Activated CD4-positive, alpha-beta memory T cell treated with anti-CD3 and anti-CD28 coated beads for 36 hours (primary cell): ENCODE measurements at regions not wholly inside any gene's neighbourhood (a gene's known extent, or its start where the extent isn't known, plus 50 kb on each side); places are given as distances from the start of the nearest gene placed in this dataset.
"Not testable (repeated sequence)": the region's sequence is repeated elsewhere in the genome, so short reads cannot be mapped to it uniquely, and the experiment has no call there.

ENCODE experiments used
- CTCF ChIA-PET: fragments of 350-600 bp; sonication (Branson Sonifier 250); formaldehyde crosslinking; loops from one replicate; lab custom pipeline; 2021; ENCODE audit warnings: antibody characterized with exemption, inconsistent platforms; lab: Charles Lee
- POLR2A ChIA-PET: fragments of 350-600 bp; sonication (Branson Sonifier 250); formaldehyde crosslinking; loops from one replicate; lab custom pipeline; 2021; ENCODE audit warnings: antibody characterized with exemption; lab: Charles Lee
- DNase-seq: peaks from one replicate; pipeline ENCODE4 v3.0.0-alpha.2; 2020
- H3K27ac Mint-ChIP-seq: one replicate; pipeline ENCODE4 v1.8.0; 2021; ENCODE audit warnings: mixed read lengths
- H3K27me3 Mint-ChIP-seq: one replicate; pipeline ENCODE4 v1.8.0; 2021; ENCODE audit warnings: mixed read lengths
- H3K36me3 Mint-ChIP-seq: one replicate; pipeline ENCODE4 v1.8.0; 2021; ENCODE audit warnings: mixed read lengths
- H3K4me1 Mint-ChIP-seq: one replicate; pipeline ENCODE4 v1.8.0; 2021; ENCODE audit warnings: low read depth, mixed read lengths
- H3K4me3 Mint-ChIP-seq: one replicate; pipeline ENCODE4 v1.8.0; 2021; ENCODE audit warnings: mild to moderate bottlenecking, mixed read lengths
- H3K9me3 Mint-ChIP-seq: one replicate; pipeline ENCODE4 v1.8.0; 2021; ENCODE audit warnings: mixed read lengths
- intact Hi-C: fragments of 100-400 bp; cut with micrococcal nuclease; formaldehyde crosslinking; loops from one replicate; pipeline ENCODE4 v1.15.1; 2023

DNA sequence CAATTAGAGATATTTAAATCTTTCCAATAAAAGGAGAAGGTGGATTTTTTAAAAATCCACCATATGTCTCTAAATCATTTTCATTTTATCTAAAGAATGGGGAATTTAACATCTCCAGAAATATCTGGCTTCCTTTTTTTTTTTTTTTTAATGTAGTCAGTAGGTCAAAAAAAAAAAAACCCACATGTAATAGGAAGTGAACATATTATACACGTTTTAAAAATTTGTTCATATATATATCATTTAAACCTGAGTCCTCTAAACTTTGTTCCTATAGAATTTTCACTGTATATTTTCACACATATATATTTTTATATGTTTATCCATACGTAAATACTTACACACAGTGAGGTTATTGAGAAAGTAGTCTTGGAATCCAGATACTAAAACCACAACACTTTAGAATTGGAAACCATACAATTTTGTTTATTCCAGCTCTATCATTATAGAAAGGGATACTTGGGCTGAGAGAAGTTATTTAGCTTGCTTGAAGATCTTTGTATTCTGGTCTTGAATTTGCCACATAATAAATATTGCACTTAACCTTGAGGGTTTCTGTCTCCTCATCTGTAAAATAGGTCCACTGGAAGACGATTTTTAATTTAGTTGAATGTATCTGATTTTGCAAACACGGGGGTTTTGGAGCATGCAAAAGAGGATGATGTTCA is 62.1 kb upstream of the ZNF217 start:
- Mint-ChIP-seq H3K36me3 (no peaks in the 10 kb centered on the region), H3K4me3 (no peak overlapping the region), H3K9me3 (no peaks in the 10 kb centered on the region), H3K4me1 (peaks cover 63% of the 10 kb centered on the region), H3K27me3 (no peaks in the 10 kb centered on the region), H3K27ac (no peak overlapping the region)
- intact Hi-C loops = loop anchor here (1.0 to 2.0 kb wide), 7 partner anchors 12 to 237 kb away; no protein-coding TSS in a partner anchor
- ChIA-PET CTCF (interaction anchor here (1.9 kb wide), 1 partner anchor 13 kb away, joined by 5 read pairs; no protein-coding TSS in a partner anchor), POLR2A (interaction anchor here (1.7 kb wide), 1 partner anchor 13 kb away, joined by 4 read pairs; no protein-coding TSS in a partner anchor)
- no peak for DNase-seq

DNA sequence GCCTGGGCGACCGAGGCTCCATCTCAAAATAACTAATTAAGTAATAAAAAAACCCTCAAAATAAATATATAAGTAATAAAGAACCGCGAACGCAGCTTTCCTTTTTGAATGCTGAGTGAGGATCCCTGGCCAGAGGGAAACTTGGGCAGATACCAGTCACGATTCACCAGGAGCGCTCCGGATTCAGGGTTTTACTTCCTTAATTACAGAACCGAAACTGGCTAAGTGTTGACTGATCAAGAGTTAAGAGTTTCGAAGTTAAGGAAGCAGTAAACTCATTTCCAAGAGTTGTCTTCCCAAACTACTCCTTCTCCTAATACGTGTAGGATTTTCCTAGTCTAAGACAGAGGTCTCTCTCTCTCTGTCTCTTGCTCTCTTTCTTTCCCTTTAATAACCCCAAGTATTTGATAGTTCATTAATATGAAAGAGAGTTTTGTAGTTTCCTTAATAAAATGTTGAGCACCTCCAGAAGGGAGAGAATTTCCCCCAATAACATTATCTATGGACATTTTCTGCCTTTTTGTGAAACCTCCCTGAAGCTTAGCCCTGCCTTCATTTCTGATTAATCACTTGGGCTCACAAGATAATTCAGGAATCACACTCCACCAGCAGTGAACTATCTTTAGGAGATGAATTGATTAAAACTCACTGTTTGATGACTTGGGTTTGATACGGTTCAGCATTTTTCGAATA is 61.4 kb upstream of the ZNF217 start:
- Mint-ChIP-seq H3K36me3 (no peaks in the 10 kb centered on the region), H3K9me3 (no peaks in the 10 kb centered on the region), H3K4me1 (peaks cover 60% of the 10 kb centered on the region), H3K4me3 (no peak overlapping the region), H3K27me3 (no peaks in the 10 kb centered on the region), H3K27ac (no peak overlapping the region)
- ChIA-PET CTCF (interaction anchor here (1.2 kb wide), 1 partner anchor 68 kb away, joined by 3 read pairs; no protein-coding TSS in a partner anchor), POLR2A (no interaction called here)
- DNase-seq = no peak
- intact Hi-C loops = no loop called here

DNA sequence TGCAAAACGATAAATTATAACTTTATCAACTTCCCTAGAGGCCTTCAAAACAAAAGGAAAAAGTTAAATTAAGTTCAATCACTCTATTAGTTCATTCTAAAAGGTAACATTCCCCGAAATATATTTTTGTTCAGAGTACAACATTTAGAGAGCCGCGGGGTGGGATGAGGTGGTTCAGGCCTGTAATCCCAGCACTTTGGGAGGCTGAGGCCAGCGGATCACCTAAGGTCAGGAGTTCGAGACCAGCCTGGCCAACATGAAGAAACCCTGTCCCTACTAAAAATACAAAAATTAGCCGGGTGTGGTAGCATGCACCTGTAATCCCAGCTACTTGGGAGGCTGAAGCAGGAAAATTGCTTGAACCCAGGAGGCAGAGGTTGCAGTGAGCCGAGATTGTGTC is 60.9 kb upstream of the ZNF217 start:
- H3K4me1 Mint-ChIP-seq = peaks cover 57% of the 10 kb centered on the region
- DNase-seq, POLR2A ChIA-PET, intact Hi-C loops, H3K9me3 Mint-ChIP-seq, H3K4me3 Mint-ChIP-seq, H3K27me3 Mint-ChIP-seq, H3K27ac Mint-ChIP-seq, H3K36me3 Mint-ChIP-seq: not testable (repeated sequence)
- CTCF ChIA-PET = interaction anchor here (1.2 kb wide), 1 partner anchor 68 kb away, joined by 3 read pairs; no protein-coding TSS in a partner anchor

DNA sequence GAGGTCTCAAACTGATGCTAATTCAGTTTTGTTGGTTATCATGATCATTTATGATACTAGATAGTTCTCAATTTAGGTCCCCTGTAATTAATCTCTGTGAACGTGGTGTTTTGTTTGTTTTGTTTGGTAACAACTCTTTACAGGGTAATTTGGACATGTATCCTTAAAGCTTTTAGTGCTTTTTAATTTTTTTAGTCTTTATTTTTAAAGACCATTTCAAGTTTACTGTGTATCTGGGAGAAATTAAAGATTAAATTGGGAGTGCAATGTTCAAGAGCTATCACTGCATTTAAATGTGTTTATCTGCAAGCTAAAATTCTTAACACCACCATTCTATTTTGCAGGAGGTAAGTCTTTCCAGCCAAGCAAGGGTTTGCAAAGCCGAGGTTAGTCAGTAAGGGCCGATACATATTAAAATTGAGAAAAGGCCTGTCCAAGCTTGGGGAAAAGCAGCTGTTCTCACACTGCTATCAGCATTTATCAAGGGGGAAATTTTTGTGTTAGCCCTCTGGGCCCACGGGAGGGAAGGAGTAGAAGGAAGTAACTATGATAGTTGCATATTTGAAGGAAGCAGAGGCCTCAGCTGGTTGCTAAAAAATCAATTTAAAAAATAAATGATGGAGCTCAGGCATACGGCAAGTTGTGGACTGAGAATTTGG is 59.3 kb upstream of the ZNF217 start:
- Mint-ChIP-seq H3K4me3 (peak overlapping the region; percentile 55), H3K27ac (peak overlapping the region; percentile 88), H3K27me3 (no peaks in the 10 kb centered on the region), H3K9me3 (no peaks in the 10 kb centered on the region), H3K4me1 (peaks cover 51% of the 10 kb centered on the region), H3K36me3 (no peaks in the 10 kb centered on the region)
- DNase-seq = no peak
- intact Hi-C loops = loop anchor here (1.0 to 2.0 kb wide), 2 partner anchors 10 to 58 kb away; no protein-coding TSS in a partner anchor
- CTCF ChIA-PET = interaction anchor here (1.1 to 1.7 kb wide), 3 partner anchors 43 to 292 kb away, joined by 3 to 6 read pairs (median 3); no protein-coding TSS in a partner anchor
- POLR2A ChIA-PET = interaction anchor here (0.9 to 1.7 kb wide), 2 partner anchors 10 to 21 kb away, joined by 3 to 6 read pairs; no protein-coding TSS in a partner anchor

DNA sequence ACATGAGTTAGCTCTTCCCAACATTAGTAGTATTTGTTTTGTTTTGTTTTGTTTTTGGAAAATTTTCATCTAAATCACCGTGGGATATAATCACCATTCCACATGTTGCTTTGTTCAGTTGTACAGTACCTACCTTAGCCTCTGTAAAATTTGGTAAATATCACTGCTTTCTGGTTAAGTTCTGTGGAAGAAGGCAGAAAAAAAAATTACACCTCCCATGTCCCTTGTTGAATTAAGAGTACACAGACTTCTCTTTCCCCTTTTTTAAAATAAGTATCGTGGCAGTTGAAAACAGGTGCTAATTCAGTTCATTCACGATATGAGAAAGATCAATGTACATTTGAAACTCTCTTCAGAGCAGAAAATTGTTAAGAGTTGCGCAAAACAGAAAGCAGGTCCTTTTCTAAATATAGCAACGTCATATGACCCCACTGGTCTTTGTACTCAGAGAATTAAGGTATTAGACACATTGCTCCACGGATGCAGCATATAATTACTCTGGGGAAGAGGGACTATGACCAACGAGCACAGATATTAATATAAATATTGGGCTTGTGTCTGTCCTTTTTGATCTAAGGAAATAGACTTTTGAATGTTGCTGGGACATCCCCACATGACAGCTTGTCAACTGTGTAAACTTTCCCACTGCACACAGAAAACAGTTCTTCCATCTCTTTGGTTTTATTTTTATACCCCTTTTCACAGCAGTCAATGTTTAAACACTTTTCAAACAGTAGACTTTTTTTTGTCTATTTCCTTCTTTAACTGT is 58.6 kb upstream of the ZNF217 start:
- H3K27ac Mint-ChIP-seq = peak overlapping the region; percentile 88
- no peaks in the 10 kb centered on the region for H3K9me3 Mint-ChIP-seq
- ChIA-PET CTCF (interaction anchor here (1.1 to 1.7 kb wide), 2 partner anchors 42 to 264 kb away, joined by 3 to 6 read pairs; no protein-coding TSS in a partner anchor), POLR2A (interaction anchor here (0.9 to 1.7 kb wide), 2 partner anchors 9 to 20 kb away, joined by 3 to 6 read pairs; no protein-coding TSS in a partner anchor)
- H3K4me1 Mint-ChIP-seq = peaks cover 45% of the 10 kb centered on the region
- peak overlapping the region; percentile 55 for H3K4me3 Mint-ChIP-seq
- DNase-seq = no peak
- no peaks in the 10 kb centered on the region for H3K27me3 Mint-ChIP-seq
- no peaks in the 10 kb centered on the region for H3K36me3 Mint-ChIP-seq
- intact Hi-C loops = loop anchor here (1.0 to 2.0 kb wide), 2 partner anchors 9 to 57 kb away; no protein-coding TSS in a partner anchor

DNA sequence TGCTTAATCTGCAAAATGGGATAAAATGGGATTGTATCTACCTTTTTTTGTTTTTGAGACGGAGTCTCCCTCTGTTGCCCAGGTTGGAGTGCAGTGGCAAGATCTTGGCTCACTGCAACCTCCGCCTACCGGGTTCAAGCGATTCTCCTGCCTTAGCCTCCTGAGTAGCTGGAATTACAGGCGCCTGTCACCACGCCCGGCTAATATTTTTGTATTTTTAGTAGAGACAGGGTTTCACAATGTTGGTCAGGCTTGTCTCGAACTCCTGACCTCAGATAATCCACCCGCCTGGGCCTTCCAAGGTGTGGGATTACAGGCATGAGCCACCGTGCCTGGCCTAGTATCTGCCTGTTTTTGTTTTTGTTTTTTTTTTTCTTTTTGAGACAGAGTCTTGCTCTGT is 55.9 kb upstream of the ZNF217 start:
- POLR2A ChIA-PET, intact Hi-C loops, CTCF ChIA-PET: not testable (repeated sequence)

DNA sequence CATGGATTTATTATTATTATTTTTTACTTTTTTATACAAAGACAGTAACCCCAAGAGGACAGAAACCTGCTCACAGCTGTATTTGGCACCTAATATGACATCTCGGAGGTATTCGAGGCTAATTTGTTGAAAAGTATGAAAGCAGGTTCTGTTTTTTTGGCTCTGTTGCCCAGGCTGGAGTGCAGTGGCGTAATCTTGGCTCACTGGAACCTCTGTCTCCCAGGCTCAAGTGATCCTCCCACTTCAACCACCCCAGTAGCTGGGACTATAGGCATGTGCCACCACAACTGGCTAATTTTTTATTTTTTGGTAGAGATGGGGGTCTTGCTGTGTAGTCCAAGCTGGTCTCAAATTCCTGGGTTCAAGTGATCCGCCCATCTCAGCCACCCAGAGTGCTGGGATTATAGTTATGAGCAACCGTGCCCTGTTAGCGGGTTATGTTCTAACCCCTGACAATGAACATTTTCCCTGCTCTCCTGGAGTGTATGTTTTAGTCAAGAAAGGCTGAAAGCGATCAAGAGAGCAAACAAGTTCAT is 53.7 kb upstream of the ZNF217 start:
- Mint-ChIP-seq H3K36me3 (no peaks in the 10 kb centered on the region), H3K4me1 (peaks cover 27% of the 10 kb centered on the region), H3K9me3 (no peaks in the 10 kb centered on the region), H3K27ac (no peak overlapping the region), H3K4me3 (no peak overlapping the region), H3K27me3 (no peaks in the 10 kb centered on the region)
- ChIA-PET CTCF (no interaction called here), POLR2A (no interaction called here)
- no peak for DNase-seq
- intact Hi-C loops = no loop called here

More for the DNA sequence above, 55.9 kb upstream of the ZNF217 start:
- H3K4me3 Mint-ChIP-seq, H3K27me3 Mint-ChIP-seq, DNase-seq, H3K9me3 Mint-ChIP-seq, H3K27ac Mint-ChIP-seq, H3K36me3 Mint-ChIP-seq: not testable (repeated sequence)
- peaks cover 28% of the 10 kb centered on the region for H3K4me1 Mint-ChIP-seq

DNA sequence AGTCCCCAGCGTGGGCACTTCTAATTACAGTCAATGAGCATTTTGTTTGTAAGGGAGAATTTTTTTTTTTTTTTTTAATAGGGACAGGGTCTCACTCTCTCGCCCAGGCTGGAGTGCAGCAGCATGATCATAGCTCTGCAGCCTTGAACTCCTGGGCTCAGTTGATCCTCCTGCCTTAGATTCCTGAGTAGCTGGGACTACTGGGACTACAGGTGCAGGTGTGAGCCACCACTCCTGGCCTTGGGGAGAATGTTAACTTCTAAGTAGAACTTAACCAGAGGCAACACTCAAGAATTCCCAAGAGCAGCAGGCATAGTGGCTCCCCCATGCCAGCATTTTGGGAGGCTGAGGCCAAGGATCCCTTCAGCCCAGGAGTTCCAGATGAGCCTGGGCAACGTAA is 52.9 kb upstream of the ZNF217 start:
- no peaks in the 10 kb centered on the region for H3K36me3 Mint-ChIP-seq
- ChIA-PET CTCF (no interaction called here), POLR2A (no interaction called here)
- H3K4me3 Mint-ChIP-seq = no peak overlapping the region
- DNase-seq = no peak
- intact Hi-C loops = no loop called here
- no peaks in the 10 kb centered on the region for H3K27me3 Mint-ChIP-seq
- peaks cover 26% of the 10 kb centered on the region for H3K4me1 Mint-ChIP-seq
- no peaks in the 10 kb centered on the region for H3K9me3 Mint-ChIP-seq
- H3K27ac Mint-ChIP-seq = no peak overlapping the region

DNA sequence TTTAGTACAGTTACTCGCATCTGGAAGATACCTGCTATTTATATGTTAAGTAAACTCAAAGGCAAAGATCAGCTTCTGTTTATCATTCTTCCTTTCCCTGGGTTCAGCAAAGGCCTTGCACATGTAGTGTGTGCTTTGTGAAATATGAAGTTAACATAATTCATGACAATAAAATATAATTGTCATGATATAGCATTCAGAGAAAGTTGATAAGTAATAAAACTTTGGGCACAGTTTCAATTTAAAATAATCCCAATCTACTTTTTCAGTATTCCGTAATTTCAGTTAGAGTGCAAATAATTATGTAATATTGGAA is 51.9 kb upstream of the ZNF217 start:
- H3K9me3 Mint-ChIP-seq = no peaks in the 10 kb centered on the region
- intact Hi-C loops = no loop called here
- no peak overlapping the region for H3K27ac Mint-ChIP-seq
- ChIA-PET CTCF (no interaction called here), POLR2A (interaction anchor here (1.0 kb wide), 1 partner anchor 23 kb away, joined by 3 read pairs; no protein-coding TSS in a partner anchor)
- no peaks in the 10 kb centered on the region for H3K36me3 Mint-ChIP-seq
- H3K4me1 Mint-ChIP-seq = peaks cover 28% of the 10 kb centered on the region
- no peaks in the 10 kb centered on the region for H3K27me3 Mint-ChIP-seq
- H3K4me3 Mint-ChIP-seq = no peak overlapping the region
- DNase-seq = no peak

DNA sequence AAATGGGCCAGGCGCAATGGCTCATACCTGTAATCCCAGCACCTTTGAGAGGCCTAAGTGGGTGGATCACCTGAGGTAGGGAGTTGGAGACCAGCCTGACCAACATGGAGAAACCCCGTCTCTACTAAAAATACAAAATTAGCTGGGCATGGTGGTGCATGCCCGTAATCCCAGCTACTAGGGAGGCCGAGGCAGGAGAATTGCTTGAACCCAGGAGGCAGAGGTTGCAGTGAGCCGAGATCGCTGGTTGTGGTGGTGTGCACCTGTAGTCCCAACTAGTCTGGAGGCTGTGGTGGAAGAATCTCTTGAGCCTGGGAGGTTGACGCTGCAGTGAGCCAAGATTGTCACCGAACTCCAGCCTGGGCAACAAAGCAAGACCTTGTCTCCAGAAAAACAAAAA is 50.5 kb upstream of the ZNF217 start:
- CTCF ChIA-PET, H3K36me3 Mint-ChIP-seq, H3K4me3 Mint-ChIP-seq, H3K27ac Mint-ChIP-seq, POLR2A ChIA-PET, H3K9me3 Mint-ChIP-seq, H3K27me3 Mint-ChIP-seq, DNase-seq: not testable (repeated sequence)
- intact Hi-C loops = loop anchor here (5.0 kb wide), 2 partner anchors 228 to 273 kb away; no protein-coding TSS in a partner anchor
- H3K4me1 Mint-ChIP-seq = peaks cover 28% of the 10 kb centered on the region
